PFSK-1 (cell line): ENCODE measurements at regions not wholly inside any gene's neighbourhood (a gene's known extent, or its start where the extent isn't known, plus 50 kb on each side); places are given as distances from the start of the nearest gene placed in this dataset.

Source experiments
- FOXP2 ChIP-seq: optimal IDR thresholded peaks from 2 replicates; pipeline ENCODE3; 2011; ENCODE audit warnings: borderline replicate concordance, control low read depth, inconsistent platforms; ENCODE audit not compliant: insufficient read depth; ENCODE audit errors: extremely low read length, extremely low read depth
- POLR2AphosphoS5 ChIP-seq: IDR thresholded peaks from 2 replicates; pipeline ENCODE4 v1.6.1; 2012; ENCODE audit warnings: low read depth, mild to moderate bottlenecking, control low read depth, low read length, moderate library complexity
- REST ChIP-seq, 2 experiments: IDR thresholded peaks; 2 replicates each; pipeline versions ENCODE4 v1.6.1 to v1.8.0; 2011 to 2012; ENCODE audit warnings: low read depth in 2 of 2, low read length in 2 of 2, control low read depth in 1 of 2, inconsistent platforms in 1 of 2, mild to moderate bottlenecking in 1 of 2, moderate library complexity in 1 of 2; ENCODE audit not compliant: insufficient read depth in 1 of 2
- SIN3A ChIP-seq: IDR thresholded peaks from 2 replicates; pipeline ENCODE4 v1.6.1; 2012; ENCODE audit warnings: mild to moderate bottlenecking, low read length, moderate library complexity, borderline replicate concordance; ENCODE audit not compliant: insufficient read depth
- TAF1 ChIP-seq: IDR thresholded peaks from 2 replicates; pipeline ENCODE4 v1.6.1; 2012; ENCODE audit warnings: low read length, control low read depth, borderline replicate concordance; ENCODE audit not compliant: insufficient read depth

- no peak for TF ChIP-seq SIN3A
- no peak for TF ChIP-seq TAF1
- no peak for TF ChIP-seq FOXP2
- no peak for TF ChIP-seq REST (IDR thresholded peaks at IDR 0.05; ENCODE audit: insufficient read depth in 1 of 2, low read depth in 2 of 2, low read length in 2 of 2)
- TF ChIP-seq POLR2AphosphoS5: no peak
Measured at GRCh38 chr4:125663896-125664767, 349.4 kb downstream of the FAT4 start.

GRCh38 chr4:125666635-125667034 is 351.9 kb downstream of the FAT4 start:
- TF ChIP-seq TAF1 (no peak), POLR2AphosphoS5 (no peak), SIN3A (no peak)

GRCh38 chr4:125676156-125676555 is 361.4 kb downstream of the FAT4 start:
- no peak for TF ChIP-seq TAF1

GRCh38 chr4:125676583-125676982 is 361.8 kb downstream of the FAT4 start:
- TF ChIP-seq TAF1 (no peak), SIN3A (no peak), POLR2AphosphoS5 (no peak), REST (IDR thresholded peaks at IDR 0.05; ENCODE audit: insufficient read depth in 1 of 2, low read depth in 2 of 2, low read length in 2 of 2) (no peak), FOXP2 (no peak)

- no peak for TF ChIP-seq SIN3A
- TF ChIP-seq FOXP2: no peak
- TF ChIP-seq TAF1: no peak
- no peak for TF ChIP-seq REST (IDR thresholded peaks at IDR 0.05; ENCODE audit: insufficient read depth in 1 of 2, low read depth in 2 of 2, low read length in 2 of 2)
- TF ChIP-seq POLR2AphosphoS5: no peak
Measured at GRCh38 chr4:125677665-125678307, 363.0 kb downstream of the FAT4 start.

- TF ChIP-seq FOXP2 (no peak), TAF1 (no peak), POLR2AphosphoS5 (no peak), REST (IDR thresholded peaks at IDR 0.05; ENCODE audit: insufficient read depth in 1 of 2, low read depth in 2 of 2, low read length in 2 of 2) (no peak), SIN3A (no peak)
Measured at GRCh38 chr4:125679989-125680388, 365.2 kb downstream of the FAT4 start.
